GM18511 (cell line): ENCODE measurements at regions not wholly inside any gene's neighbourhood (a gene's known extent, or its start where the extent isn't known, plus 50 kb on each side); places are given as distances from the start of the nearest gene placed in this dataset.
A peak's percentile ranks its signal among the peaks of the same experiment; 100 is the strongest.

Source experiments
- ATAC-seq: cut with Tn5 transposase; IDR thresholded peaks from one replicate; pipeline ENCODE4 v1.9.1; 2021; ENCODE audit warnings: mild to moderate bottlenecking, moderate library complexity; ENCODE audit not compliant: unreplicated experiment

DNA sequence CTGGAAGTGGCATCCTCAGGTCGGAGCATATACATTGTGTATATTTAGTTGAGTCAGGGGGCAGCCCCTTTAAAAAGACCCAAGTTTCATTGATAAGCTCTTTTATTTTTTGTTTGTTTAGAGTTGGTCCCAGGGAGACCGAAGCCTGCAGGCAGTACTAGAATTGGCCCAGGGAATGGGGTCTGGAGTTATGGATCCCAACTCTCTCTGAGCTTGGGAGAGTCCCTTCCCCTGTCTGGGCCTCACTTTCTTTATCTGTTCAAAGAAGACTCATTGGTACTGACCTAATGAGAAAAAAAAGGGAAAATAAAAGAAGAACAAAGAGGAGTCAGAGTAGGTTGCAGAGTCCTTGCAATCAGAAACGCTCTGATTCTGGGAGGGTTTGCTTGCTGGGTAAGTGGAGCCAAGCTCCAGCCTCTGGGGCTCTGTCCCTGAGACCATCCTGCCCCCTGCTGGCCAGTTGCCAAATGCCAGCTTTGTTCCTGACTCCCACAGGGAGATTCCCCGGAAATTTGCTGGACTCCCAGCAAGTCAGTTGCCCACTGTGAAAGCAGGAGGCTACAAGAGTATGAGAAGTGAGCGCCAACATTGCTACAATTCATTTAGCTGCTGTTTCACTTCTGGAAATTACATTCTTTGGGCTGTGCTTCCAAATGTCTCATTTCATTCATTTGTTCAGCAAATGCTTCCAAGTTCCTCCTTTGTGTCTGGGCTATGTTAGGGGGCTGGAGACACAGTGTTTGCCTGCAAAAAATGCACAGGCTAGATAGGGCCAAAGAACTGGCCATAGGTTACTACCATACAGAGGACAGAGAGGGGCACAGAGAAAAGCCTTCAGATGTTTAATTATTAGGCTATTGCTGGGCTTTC lies 156.2 kb downstream of the MELK start:
- ATAC-seq, result peak; percentile 63

DNA sequence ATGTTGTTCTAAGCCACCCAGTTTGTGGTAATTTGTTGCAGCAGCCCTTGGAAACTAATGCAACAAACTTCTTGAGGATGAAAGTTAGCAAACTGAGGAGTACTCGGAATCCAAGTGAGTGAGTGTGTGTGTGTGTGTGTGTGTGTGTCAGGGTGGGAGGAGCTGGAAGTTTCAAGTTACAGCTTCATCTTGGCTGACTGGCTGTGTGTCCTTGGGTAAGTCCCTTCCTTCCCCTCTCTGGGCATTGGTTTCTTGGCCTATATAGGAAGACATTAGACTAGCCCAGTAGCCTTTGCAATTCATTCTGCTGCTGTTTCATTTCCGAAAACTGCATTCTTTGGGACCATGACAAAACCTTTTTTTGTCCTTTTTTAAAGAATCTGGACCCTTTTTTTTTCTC lies 157.2 kb downstream of the MELK start:
- no peak for ATAC-seq

DNA sequence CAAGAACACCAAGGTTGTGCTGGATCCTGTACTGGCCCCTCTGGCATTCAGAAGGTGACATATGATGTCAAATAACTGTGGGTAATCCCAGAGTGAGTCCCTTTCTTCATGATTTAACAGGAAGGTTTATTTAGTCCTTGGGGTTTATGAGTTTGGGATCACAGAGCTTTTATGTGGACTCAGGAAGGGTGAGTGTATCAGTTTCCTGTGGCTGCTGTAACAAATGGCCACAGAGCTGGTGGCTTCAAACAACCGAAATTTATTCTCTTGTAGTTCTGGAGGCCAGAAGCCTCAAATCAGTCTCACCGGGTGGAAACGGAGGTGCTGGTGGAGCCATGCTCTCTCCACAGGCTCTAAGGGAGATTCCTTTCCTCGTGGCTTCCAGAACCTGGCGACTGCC lies 157.7 kb downstream of the MELK start:
- no peak for ATAC-seq

DNA sequence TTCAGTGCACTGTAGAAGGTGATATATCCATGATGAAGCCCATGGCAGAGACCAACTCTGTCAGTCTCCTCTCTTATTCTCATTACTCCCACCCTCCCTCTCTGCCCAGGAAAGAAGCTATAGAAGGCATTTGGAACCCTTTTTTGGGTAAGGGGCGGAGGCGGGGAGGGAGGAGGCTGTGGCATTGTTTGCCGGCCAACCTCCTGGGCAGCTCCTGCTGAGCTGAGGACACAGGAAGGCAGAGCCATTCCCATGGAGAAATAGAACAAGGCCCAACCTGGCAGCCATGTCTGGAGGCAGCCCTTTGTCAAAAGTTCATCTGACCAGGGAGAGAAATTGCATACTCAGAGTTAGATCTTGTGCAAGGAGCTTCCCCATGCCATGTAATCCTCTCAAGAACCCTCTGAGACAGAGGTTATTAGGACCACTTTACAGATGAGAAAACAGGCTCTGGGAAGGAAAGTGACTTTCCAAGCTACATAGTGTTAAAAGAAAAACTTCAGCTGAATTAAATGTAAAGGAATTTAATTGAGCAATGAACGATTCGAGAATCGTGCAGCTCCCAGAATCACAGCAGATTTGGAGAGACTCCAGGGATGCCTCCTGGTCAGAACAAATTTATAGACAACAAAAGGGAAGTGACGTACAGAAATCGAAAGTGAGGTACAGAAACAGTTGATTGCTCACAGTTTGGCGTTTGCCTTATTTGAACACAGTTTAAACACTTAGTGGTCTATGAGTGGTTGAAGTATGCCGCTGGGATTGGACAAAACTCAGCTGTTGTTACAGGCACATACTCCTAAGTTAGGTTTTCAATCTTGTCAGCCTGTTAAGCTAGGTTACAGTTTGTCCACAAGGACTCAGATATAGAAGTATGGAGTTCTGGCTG lies 158.6 kb downstream of the MELK start:
- ATAC-seq, result no peak

DNA sequence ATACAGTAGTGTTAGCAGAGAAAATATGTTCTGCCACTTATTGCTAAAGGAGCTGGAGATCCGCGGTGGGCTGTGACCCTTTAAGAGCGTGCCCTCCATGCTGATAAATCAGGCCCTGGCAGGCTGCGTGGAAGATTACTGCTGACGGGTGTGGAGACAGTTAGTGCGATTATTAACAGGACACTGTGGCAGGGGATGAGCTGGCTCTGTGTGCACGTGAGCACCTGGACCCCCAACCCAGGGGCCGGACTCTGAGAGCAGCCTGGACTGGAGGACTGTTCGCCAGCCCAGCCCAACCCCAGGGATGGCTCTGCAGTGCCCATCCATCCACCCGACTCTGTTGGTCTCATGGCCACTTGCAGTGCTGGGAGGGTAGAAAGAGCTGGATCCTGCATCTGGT lies 162.0 kb downstream of the MELK start:
- no peak for ATAC-seq

DNA sequence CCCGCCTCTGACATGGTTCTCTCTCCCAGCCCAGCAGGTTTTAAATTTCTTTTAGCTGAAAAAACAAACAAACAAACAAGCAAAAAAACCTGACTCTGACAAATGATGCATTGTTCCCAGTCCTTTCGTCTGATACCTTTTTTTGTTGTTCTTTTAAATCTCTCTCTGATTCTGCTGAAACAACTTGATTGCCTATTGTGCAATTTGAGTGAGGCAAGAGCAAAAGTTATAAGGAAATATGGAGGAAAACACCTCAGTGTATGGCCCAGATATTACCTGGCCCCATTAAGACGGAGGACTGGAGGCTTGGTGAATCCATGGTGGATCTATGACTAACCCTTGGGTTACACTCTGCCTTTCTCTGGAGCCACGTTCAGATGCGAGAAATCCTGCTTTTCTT lies 164.0 kb downstream of the MELK start:
- ATAC-seq, result no peak

DNA sequence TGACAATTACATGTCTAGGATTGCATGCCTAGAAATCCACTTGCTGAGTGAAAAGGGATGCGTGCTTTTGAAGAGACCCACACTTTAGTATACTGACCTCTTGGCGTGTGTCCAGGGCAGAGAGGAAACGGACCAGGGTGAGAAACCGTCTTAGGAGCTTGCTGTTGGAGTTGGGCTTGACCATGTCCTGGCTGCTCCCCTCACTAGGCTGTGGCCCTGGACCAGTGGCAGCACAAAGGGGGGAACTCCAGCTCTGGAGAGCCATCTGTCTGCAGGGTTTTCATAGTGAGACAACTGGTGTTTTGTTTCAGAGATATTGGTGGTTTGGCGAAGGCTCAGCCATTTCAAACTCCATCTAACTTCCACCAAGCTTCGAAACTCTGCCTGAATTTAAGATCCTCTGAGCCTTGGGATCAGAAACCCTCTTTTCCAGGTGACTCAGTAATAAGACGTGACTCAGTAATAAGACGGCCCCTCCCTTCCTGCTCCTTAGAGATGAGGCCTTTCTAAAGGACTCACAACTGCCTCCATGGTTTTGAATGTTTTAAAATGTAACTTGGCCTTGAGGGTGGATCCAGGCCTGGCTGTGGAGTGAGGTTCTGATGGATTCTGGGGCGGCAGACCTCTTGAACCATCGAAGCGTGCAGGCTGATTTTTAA lies 165.8 kb downstream of the MELK start:
- no peak for ATAC-seq

DNA sequence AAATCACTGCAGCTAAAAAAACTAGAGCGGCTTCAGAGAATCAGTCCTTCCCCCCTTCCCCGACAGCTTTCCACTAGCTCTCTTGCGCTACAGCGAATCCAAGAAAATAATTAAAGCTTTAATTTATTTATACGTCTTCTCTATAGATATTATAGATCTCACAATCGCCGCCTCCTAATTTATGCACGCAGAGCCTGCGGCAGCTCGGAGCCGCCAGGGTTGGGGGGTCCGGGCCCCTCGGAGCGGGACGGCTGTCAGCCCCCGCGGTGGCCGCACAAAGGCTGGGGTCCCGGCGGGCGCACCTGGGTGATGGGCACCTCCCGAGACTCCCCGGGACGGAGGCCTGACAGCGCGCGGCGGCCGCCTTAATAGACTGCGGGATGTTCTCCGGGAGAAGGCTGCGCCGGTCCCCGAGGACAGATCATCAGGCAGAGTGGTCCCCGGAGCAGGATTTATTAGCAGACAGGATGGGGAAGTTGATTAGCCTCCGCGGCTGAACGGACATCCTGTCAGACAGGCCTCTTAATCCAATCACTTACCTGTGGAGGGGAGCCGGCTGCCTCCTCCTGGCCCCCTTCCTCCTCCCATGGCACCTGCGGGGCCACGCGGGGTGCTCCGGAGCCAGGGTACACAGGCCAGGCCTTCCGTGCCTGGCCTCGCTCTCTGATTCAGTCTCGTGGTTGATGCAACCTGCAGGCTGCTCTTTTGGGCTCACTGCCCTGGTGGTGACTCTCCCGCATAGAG lies 166.8 kb downstream of the MELK start:
- no peak for ATAC-seq

DNA sequence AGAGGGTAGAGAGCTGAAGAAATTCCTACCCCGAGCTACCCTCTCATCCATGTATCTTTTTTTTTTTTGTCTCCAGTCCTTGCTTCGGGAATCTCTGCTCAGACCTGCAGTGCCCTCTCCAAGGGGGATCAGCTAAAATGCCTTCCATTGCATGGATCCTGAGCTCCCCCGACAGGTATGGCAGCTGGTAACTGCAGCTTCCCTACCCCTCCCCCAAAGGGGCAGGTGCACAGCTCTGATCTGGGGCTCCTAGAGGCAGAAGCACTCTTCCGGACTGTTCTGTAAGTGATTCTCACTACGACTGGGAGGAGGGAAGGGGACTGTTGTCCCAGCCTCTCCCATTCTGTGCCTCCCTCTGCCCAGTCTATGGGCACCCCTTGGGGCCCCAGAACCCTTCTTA lies 169.6 kb downstream of the MELK start:
- no peak for ATAC-seq

DNA sequence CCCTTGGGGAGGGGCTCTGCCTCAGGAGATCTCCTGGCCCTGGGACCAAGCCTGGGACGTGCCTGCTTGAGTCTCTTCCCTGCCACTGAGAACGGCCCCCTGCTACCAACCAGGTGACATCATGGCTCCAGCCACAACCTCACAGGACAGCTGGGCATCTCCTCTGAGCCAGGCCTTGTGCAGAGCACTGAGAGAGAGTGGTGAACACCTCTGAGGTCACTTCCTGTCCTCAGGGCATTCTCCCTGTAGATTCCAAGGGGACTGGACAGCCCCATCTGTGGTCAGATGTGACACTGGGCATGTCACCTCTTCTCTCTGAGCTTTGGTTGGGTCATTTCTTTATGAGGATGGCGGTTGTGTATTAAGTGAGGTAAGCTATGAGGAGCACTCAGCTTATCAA lies 172.0 kb downstream of the MELK start:
- ATAC-seq, result no peak

DNA sequence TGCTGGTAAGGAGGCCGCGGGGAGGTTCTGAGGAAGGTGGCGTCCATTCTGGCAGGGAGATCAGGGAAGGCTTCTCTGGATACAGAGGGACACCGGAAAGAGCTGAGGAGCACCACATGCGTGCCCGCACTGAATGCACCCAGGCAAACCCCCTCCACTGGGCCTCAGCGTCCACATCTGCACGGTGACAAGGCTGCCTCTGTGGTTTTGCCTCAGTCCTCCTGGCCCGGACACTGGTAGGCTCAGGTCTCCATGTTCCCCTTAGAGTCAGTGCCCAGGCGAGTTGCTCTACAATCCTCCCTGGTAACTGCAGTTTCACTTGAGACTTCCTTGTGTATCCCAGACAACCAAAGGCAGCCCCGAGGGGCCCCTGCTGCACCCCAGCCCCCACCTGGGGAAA lies 173.3 kb downstream of the MELK start:
- no peak for ATAC-seq

DNA sequence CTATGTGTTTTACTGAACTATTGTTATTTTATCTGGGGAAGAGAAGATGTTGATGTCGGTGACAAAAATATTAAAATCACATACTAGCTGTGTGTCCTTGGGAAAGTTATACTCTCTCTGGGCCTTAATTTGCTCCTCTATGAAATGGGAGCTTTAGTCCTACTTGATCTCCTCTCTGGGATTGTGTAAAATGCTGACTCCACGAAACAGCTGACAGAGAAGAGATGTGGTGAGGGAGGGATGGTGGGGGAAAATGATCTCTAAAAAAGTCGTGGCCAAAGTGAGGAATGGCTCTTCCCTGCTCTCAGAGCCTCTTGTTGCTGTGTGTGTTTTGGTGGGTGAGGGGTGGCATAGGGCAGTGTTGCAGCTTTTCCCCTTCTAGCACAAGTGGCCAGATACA lies 173.7 kb downstream of the MELK start:
- no peak for ATAC-seq

DNA sequence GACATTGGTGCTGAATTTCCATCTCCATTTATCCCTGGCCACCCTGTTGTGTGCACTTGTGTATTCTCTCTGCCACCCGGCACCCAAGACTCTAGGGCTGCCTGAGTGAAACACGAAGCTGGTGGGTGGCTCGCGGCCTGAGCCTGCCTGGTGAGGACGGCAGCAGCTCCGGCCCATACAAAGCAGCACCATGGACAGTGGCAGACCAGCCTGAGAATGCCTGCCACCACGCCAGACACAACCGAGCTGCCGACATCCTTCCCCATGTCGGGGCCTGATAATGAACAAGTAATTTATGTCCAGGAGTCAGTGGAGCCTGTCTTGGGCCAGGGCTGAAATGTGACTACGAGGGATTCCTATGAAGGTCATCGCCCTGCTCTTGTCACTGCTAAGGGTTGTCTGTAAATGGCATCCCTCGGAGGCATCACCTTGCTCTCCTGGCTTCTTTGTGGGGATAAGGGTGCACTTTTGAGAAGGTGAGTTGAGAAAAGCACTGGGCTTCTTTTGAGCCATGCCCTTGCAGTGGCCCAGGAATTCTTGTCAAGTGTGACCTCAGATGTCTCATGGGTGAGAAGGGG lies 175.7 kb downstream of the MELK start:
- ATAC-seq, result no peak

DNA sequence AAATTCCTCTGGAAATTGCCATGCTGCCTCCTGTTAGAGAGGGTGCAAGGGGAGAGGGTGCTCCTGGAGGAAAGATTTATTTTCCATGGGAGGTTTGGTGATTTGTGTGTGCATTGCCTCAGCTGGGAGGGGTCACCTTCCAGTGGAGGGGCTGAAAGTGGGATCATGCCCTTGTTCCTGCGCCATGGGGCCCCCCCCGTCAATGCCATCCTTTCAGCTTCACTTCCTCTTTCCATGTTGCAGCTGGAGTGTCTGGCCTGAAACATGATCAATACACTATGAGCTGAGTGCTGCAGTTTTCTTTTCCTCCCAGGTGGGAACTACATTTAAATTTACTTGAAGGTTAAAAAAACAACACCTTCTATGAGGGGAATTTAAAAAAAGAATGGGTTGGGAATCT lies 176.8 kb downstream of the MELK start:
- ATAC-seq, result no peak

DNA sequence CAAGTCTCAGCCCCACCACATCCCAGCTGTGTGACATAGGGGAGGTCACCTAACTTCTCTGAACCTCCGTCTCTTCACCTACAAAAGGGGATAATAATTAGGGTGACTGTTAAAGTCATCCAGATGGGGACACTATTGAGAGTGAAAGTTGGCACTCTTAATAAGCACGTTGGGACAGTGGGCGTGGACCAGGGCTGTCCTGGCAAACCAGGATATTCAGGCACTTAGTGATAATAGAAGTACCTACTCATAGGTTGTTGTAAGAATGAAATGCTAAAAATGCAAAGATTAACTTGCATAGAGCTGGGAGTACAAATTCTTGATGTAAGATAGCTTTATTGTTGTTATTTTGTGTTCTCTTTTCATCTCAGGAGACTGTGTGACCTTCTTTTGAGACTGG lies 177.9 kb downstream of the MELK start:
- no peak for ATAC-seq

DNA sequence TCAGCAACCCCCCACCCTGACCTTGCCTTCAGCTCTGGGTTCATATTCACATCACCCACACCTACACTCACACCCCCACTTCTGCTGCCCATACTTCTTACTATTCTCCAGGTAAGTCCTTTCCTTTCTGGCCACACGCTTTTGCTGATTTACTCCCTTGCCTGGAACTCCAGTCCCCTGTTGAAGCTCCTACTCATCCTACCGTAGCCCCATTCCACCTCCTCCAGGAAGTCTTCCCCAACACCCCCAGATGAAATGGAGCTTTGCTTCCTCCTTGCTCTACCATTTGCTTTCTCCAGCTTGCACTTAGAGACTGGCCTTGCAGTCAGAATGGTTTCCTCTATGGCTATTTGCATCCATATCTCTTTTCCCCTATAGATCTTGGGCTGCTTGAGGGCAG lies 182.3 kb downstream of the MELK start:
- no peak for ATAC-seq

DNA sequence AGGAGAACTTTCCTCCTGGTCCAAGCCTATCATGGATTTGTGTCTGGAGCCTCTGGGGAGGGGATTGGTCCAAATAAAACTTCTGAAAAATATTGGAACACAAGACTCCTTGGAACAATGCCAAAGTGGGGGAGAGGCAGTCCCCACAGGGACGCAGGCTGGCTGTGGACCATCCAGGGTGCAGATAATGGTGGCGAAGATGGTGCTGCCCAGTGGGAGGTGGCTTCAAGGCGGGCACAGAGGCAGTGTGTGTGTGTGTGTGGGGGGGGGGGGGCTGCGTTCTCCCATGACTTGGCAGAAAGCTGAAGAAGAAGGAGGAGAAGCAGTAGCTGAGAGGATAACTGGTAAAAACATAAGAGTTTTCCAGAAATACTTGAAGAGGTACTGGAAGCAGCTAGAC lies 186.4 kb downstream of the MELK start:
- no peak for ATAC-seq

DNA sequence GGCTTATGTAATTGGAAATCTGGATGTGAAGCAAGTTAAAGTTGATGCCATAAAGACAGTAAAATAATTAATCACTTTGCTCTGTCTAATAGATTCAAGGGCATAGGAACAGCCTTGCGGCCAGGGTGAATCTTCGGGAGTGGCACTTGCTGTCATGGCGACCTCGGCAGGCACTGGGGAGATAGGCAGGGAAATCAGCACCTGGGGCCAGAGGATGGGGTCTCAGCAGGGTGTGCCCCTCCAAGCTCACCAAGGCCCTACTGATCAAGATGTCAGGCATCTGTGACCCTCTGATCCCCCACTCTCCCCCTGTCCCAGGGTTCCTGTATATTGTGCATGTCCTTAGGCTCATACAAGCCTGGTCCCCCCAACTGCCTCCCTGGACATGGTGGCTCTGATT lies 187.3 kb downstream of the MELK start:
- ATAC-seq, result no peak

DNA sequence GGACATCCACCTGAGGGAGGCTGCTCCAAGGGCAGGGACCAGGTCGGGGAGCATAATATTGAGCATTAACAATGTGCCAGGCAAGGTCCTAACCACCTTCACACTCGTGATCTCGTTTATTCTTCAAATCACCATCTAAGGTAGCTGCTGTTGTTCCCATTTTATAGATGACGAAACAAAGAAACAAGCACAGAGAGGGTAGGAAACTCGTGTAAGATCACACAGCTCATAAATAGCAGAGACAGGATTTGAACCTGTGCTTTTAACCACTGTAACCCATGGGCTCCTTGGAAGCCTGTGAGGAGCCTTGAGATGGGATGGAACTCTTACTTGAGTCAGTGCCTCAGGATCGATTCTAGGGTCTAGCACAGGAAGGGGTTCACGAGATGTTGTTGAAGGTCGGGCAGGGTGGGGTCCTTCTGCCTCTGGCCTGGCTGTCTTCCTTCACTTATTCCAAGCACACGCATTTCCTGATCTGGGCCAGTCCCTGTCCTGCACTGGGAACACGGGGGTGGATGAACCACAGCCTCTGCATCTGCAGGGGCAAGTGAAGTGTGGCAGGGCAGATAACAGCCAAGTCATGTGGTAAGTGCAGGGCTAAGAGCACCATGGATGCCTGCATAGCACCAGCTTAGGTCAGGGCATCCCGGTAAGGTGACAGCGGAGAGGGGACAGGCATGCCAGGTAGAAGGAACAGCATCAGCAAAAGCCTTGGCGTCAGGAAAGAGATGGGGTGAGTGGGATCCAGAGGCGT lies 188.1 kb downstream of the MELK start:
- ATAC-seq, result no peak

DNA sequence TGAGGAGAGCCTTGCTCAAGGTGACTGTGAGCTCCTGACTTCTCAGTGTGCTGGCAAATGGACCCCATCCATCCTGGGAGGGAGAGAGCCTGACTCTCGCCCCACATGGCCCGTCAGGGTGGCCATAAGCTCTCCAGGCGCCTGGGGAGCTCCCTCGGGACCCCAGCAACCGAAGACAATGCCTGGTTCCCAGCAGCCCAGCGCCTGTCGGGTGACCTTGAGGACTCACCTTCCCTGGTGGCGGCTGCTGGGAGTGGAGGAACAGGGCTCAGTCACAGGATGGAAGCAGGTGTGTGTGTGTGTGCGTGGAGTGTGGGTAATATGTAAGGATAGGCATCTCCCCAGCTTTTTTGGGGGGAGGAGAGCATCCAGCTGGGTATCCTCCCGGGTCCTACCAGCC lies 190.3 kb downstream of the MELK start:
- ATAC-seq, result no peak
